ENCODE measurements at regions not wholly inside any gene's neighbourhood (a gene's known extent, or its start where the extent isn't known, plus 50 kb on each side); places are given as distances from the start of the nearest gene placed in this dataset.

DNA sequence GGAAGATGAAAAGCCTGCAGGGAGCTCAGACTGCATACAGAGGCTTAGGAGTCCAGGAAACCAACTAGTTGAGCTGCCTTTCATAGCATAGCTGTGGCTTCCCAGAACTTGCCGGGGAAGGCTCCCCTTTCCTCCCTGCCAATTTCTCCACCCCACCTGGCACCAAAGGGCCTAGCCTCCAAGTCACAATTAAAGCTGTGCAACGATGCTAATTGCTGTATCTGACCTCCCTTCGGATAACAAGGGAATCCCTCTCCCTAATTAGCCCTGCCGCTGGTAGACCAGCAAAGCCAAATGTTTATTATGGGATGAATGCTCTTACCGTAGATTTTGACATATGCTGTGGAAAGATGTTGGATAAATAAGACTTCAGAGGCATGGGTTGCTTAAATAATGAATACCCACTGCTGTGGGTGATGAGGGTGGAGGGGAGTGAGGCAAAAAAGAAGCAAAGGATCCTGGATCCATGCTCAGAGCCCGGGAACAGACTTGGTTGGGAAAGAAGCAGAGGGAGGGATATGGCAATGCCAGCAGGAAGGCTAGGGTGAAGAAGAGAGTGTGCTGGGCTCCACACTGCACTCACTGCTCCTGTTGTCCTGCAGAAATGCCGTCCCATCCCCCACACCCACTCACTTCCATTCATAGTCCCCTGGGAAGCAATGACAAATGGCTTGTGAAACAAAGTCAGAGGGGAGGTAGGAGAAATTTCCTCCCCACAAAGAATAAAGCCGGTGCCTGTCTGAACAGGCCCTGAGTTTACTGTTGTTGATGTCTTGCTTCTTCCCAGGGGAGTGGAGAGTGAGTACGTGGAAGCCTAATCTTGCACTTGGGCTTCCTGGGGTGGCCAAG is 608.1 kb upstream of the CADM1 start:
- no peak for DNase-seq (ENCODE audit: low spot score)

DNA sequence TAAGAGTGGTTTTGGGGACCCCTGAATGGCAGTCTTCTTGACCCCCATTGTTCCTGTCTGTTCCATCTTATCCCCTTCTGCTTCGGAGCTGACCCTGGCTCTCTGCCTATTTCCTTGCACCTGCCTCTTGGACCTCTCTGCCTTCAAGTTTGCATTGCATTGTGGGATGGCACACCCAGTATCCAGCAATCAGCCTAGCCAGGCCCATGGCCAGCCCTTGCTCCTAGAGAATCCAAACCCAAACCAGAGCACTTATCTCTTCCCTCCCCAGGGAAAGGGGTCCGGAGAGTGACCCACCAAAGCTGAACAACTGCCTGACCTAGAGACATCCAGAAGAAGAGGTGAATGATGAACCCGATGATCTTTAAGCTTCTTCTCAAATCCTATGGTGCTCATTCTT is 607.3 kb upstream of the CADM1 start:
- DNase-seq (ENCODE audit: low spot score) = no peak

DNA sequence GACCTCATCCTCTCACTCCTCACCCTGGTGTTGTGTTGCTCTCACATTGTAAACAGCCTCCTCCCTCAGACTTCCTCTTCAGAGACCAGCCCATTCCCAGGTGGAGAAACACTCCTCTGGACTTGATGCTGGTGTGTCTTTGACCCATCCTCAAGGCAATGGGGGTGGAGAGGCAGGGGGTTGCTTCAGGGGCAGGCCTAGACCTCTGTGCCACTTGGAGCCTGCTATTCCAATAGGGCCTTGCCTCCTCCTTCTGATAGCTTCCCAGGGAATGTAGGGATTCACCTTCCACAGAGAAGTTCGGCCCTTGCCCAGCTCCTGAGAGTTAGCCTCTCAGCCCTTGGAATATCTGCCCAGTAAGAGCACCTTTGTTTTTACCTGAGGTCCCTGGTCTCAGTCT is 606.6 kb upstream of the CADM1 start:
- DNase-seq (ENCODE audit: low spot score) = no peak

DNA sequence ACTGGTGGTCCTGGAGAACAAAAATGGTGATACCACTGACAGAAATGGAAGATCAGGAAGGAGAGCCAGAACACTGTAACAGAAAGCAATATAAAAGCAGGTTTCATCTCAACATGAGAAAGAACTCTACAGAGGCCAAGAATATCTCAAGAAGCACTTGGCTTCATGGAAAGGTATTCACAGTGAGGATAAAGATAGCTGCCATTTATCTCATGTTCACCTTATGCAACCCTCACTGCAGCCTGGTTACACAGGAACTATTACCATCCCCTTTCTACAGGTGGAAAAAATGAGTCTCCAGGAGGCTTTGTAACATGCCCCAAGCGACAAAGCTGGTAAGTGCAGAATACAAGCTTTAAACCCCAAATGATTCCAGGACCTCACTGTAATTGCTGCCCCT is 606.1 kb upstream of the CADM1 start:
- DNase-seq (ENCODE audit: low spot score) = no peak

DNA sequence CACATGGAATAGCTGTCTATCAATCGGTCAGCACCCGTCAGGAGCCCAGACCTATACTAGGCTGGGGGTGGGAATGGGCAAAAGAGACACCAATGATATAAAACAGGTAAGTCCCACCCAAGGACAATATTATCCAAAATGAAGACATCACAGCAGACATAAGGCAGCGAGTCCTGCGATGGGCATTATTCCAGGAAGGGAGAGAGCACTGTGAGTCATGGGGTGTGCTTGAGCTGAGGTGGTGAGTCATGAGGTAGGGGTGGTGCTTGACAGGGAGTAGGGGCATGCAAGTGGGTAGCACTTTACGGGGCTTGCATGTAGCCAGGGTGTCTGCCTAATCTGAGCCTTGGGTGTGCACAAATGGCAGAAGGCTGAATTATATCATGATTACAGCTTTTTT is 605.0 kb upstream of the CADM1 start:
- peak; percentile 62 for DNase-seq (ENCODE audit: low spot score)

DNA sequence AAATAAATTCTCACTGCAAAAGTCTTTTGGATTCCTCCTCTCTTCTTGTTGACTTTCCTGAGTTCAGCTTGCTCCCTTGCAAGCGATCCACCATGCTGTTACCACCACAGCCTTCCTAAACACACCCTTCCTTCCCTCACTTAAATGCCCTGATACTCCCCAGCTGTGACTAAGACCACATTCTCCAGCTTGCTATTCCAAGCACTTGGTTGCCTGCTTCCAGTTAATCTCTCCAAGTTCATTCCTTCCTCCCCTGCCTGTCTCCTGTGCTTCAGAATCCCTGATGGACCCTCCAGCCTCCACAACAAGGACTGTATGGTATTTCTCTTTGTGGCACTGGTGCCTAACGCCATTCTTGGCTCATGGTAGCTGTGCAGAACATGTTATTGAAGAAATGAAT is 603.9 kb upstream of the CADM1 start:
- DNase-seq (ENCODE audit: low spot score) = no peak

DNA sequence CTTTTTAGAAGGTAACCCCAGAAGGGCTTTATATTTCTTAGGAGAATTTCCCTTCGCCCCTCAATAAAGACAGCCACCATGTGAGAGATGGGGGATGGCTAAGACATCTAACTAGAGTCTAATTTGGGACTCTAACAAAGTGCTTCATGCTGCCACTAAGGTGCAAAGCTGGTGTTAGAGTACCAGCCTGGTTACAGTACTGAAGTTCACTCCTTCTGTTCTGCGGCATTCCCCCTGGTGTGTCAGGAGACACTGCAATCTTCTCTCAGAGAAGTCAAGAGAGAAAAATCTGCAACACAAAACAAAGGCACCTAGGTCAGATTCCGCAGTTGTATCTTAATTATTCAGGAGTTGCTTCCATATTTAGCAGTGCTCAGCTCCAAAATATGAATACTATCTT is 603.0 kb upstream of the CADM1 start:
- no peak for DNase-seq (ENCODE audit: low spot score)

DNA sequence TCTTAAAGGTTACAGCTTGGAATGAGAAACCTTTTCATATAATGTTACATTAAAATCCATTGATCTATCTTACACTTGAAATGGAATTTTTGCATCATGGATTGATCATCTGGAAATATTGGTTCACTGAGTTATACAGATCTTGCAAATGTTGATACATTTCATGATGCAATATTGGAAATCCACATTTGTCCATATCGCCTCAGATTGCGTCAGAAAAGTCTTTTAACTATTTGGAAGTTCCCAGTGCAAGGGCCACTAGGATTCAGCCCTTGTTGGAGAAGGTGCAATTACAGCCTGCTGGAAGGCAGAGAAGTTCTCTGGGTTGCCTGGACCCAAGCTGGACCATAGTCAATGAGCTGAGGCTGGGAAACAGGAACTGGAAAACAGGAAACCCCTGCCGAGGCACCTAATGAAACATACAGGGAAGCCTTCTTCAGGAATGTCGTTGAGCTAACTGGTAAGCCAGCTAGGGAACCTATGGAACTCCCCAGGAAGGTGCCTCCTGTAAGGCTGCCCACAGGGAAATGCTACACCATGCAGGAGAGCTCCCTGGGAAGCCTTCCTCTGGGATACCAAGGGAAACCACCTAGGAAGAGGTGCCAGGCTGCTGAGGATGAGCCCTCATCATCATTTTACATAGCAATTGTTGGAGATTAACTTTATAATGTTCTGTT is 600.4 kb upstream of the CADM1 start:
- DNase-seq (ENCODE audit: low spot score) = no peak

DNA sequence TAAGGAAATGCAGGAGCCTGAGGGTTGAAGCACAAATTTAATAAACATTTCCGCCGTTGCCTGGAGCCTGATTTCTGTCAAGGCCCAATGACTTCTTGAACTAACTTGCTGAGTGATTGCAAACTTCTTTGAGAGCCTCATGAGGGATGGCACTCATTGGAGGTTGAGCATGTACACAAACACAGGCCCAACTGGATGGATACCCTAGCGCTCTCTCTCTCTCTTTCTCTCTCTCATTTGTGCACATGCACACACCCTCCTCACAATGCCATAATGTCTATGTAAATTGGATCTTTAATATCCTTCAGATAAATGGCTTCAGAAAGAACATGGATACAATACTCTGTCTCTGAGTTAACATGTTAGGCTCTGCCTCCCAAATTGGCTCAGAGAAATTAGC is 597.7 kb upstream of the CADM1 start:
- no peak for DNase-seq (ENCODE audit: low spot score)

DNA sequence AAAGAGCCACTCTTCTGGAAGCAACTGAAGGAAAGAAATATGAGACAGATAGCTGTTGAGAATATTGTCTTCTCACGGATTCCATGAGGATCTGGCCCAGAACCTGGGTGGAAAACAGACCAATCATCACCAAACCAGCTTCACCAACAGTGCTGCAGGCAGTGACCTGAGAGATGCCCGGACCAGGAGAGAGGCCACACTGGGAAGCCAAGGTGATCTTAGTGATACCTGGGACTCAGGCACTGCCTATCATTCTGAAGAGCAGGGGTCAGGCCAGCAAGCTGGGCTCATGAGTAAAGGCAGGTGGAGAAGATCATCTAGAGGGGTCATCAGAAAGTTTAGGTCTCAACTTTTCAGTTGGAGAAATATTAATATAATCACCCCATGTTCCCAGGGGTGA is 595.8 kb upstream of the CADM1 start:
- DNase-seq (ENCODE audit: low spot score) = no peak

DNA sequence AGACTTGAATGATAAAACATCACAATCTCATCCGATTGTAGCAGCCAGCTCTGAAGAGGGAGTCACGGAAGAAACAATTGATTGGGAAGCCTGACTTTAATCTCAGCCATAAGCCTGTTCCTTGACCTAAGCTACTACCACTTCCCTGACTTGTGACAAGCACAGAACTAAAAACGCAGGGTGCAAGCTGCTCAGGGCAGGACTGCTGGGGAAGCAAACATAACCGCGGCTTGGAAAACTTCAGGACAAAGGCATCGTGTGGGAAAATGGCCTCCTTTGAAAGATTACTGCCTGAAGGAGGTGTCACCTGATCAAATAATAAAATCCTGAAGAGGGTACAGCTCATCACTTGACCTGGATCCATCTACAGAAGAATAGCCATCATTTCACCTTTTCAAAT is 595.3 kb upstream of the CADM1 start:
- no peak for DNase-seq (ENCODE audit: low spot score)

DNA sequence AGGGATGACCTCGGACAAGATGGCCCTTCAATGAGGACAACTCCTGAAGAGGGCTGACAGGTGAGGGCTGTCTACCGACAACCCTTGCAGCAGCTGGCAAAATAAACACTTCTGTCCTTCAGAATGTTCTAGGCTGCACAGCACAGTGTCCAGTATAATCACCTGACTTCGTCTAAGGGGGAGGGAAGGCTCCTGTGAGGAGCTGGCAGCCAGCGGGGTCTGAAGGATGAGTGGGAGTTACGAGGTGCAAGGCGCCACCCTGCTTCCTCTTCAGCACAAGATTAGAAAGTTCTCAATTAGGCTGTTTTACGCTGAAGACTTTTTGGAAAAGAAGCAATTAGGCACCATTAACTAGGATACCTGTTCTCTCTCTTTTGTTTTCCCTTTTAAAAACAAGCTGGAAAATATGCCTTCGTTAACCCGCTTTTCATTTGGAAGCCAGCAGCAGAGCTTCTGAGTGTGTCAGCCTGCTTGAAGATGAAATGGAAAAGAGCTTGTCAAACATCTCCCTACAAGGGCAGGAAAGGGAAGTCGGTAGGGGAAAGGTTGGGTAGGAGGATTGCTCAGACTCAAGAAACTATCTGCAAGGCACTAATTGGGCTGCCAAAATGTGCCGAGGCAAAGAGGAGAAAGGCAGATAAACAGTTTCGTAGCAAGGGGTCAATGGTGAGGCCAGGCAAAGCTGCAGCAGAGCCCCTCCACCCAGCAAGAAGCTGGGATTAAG is 592.2 kb upstream of the CADM1 start:
- no peak for DNase-seq (ENCODE audit: low spot score)

DNA sequence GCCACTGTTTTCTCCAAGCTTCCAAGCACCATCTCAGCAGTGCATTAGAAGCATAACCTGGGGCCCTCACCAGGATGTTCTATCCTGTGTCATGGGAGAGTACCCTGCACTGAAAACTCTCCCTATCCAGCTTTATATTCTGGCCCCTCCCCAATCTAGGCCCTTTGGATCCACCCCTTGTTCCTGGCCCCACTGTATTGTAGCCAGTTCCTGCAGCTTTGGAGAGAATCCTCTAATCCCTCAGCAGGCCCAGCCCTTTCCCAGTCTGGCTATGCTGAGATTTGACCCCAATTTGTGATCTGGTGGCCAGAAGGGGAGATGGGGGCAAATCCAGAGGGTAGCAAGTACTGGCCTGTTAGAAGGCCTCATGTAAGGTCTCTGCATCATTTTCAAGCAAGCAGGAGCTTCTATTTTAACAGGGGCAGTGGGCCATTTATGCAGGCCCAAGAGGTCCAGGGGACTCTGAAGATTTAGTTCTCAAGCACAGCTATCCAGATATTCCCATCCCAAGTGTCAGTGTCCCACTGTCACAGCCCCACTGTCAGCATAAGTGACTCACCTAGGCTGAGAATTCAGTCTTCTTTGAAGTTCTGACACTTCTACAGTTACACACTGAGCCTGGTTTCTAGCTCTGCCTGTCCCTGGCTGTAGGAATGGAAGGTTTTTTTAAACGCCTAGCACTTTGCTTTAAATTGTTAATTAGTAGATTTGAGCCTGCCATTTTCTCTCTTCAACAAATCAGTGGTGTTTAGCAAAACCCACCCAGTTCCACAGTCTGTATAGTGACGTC is 589.5 kb upstream of the CADM1 start:
- DNase-seq (ENCODE audit: low spot score) = no peak

DNA sequence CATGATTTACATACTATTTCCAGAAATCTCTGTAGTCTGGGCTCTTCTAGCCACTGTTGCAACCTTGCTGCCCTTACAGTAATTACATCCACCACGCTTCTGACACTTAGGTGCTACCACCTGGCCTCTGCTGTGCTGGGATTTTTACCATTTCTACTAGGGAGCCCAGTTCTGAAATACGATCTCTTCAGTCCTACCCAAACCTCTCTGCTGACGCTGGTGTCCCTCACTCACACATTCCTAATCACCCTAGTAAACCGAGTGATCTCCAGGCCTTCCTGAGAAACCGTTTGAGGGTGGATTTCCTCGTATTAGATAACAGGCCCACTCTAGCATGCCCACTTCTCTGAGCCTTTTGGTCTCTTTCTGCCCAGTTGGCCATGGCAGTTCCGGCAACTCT is 588.9 kb upstream of the CADM1 start:
- DNase-seq (ENCODE audit: low spot score) = no peak

DNA sequence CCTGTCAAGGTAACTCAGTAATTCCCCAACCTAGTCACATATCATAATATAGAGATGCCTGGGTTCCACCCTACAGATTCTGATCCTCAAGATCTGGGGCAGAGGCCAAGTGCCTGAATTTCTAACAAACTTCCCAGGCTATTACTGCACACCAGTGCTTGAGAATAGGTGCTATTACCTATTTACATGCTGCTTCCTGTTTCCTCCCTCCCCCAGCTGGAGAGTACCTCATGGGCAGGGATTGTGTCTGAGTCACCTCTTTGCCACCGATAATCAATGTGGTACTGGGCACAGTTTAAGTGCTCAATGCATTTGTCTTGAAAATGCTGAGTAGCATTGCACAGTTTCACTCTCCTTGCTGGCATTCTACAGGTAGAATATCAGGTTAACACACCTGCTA is 582.2 kb upstream of the CADM1 start:
- no peak for DNase-seq (ENCODE audit: low spot score)

DNA sequence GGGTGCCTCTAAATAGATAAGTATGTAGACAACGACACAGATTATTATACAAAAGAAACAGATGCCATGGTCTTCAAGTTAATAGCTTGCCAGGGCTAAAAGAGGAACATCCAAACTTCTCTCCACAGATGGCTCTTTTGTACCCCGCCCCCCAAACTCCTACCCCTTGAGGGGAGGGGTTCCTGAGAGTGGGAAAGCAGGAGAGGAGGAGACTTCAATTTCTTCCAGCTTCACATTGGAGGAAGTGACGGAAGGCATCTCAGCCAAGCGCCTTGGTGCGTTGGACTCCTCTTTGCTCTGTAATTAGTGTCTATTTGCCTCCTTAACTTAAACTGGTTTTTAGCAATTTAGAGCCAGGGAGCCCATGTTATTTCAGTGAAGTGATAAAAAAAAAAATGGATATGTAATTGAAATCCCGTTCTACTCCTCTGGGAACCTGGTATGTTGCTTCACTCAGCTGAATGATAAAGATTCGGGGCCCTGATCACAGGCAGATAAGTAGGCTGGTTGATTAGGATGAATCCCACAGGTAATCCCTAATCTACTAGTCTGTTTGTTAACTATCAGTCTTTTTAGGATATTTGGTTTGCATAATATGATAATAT is 580.9 kb upstream of the CADM1 start:
- DNase-seq (ENCODE audit: low spot score) = no peak

DNA sequence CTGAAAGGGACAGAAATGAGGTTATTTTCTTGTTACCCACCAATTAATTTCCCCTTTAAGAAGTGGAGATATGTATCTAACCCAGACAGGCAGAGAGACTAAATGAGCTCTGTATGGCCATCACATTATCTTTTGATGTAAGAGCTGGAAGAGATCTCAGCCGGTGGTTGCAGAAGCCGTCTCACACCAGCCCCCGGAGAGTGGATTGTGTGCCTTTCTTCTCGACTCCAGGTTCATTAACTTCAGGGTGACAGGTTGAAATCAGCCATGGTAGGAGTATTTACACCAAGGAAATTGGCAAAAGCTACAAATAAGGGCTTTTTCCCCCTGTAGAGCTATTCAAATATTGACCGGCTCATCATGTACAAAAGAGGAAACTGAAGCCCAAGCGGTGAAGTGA is 580.3 kb upstream of the CADM1 start:
- DNase-seq (ENCODE audit: low spot score) = no peak

DNA sequence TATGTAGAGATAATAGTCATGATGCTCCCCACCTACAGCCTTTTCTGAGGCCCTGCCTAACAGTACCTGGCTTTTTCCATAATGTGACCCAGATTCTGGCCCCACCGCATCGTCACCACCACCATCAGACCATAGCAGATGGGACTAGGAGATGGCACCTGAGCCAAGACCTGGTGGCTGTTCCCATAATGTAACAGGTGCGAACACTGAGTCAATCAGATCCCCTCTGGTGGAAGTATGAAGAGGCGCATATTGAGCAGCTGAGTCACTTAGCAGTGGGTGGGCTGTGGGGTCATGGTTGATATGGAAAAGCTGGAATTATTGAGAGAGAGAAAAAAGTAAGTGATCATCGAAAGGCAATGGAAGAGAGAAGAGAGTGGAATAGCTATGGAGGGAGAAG is 578.0 kb upstream of the CADM1 start:
- no peak for DNase-seq (ENCODE audit: low spot score)

DNA sequence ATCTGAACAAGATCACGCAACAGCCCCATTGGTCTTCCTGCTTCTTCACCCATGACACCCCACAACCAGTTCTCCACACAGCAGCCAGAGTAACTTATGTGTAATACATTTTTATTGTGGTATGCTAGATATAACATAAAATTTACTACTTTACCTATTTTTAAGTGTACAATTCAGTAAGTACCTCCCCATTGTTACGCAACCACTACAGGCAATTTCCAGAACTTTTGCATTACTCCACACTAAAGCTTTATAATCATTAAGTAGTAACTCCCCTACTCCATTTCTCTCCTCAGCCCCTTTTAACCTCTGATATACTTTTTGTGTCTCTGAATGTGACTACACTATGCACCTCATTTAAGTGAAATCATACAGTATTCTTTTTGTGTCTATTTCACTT is 575.4 kb upstream of the CADM1 start:
- DNase-seq (ENCODE audit: low spot score) = no peak

DNA sequence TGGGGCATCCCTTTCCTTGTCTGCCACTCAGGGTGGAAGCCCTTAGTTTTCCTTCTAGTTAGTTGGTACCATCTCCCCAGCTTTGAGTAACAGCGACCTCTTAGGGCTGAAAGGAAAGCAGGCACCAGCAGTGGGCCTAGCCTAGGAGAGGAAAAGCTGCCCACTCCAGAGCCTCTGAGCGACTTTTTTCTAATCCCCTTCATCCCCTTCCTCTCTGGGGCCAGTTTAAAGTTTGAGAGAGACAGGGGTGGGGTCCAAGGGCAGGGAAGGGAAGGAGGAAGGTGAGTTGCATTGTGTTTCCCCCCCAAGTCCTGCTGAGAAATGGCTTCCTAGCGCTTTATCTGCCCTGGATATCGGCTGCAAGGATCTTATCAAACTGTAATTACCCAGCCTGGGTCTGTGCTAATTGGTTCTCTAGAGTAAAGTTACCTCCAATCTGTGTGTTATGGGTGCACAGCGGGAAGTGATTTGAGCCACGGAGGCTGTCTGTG is 573.9 kb upstream of the CADM1 start:
- DNase-seq (ENCODE audit: low spot score) = no peak

DNA sequence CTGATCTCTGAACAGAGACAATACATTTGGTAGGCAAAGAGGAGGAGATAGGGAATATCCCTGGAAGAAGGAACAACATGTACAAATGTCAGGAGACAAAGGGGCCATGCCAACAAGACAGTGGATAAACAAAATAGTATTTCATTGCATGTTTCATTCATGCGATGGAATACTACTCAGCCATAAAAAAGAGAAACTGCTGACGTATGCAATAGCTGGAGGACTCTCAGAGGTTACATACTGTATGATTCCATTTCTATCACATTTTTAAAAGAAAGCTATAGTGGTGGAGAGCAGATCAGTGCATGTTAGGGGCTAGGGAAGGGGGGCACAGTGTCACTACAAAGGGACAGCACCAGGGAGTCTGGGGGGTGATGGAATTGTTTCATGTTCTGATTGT is 572.9 kb upstream of the CADM1 start:
- no peak for DNase-seq (ENCODE audit: low spot score)
